IMR-90 (cell line): ENCODE measurements at regions not wholly inside any gene's neighbourhood (a gene's known extent, or its start where the extent isn't known, plus 50 kb on each side); places are given as distances from the start of the nearest gene placed in this dataset.
"Not testable (repeated sequence)": the region's sequence is repeated elsewhere in the genome, so short reads cannot be mapped to it uniquely, and the experiment has no call there.

Experiments used
- ATAC-seq: fragments of 200-7000 bp; cut with Tn5 transposase; 2 replicates; pipeline ENCODE4 v1.9.1; 2020; ENCODE audit warnings: low read depth, mild to moderate bottlenecking, moderate library complexity
- BruUV-seq: library from RNA; stranded (reverse); fragments of 400-500 nt; replicated peaks from 2 replicates; lab custom pipeline; 2021; lab: Mats Ljungman, UMichigan
- CTCF ChIA-PET: fragments of 300-600 bp; formaldehyde crosslinking; extraction: SDS; loops from one replicate; lab custom pipeline; 2021; ENCODE audit warnings: antibody characterized with exemption; lab: Yijun Ruan, JAX
- POLR2A ChIA-PET: fragments of 300-600 bp; sonication (Branson Sonifier 250); formaldehyde crosslinking; loops from one replicate; lab custom pipeline; 2022; ENCODE audit warnings: antibody characterized with exemption; ENCODE audit not compliant: unreplicated experiment; lab: Charles Lee
- DNase-seq: peaks from one replicate; pipeline ENCODE4 v3.0.0; 2013
- H2AFZ ChIP-seq: replicated peaks from 2 replicates; pipeline ENCODE3; 2013; ENCODE audit warnings: low read length, mild to moderate bottlenecking; ENCODE audit not compliant: poor library complexity
- H2AK5ac ChIP-seq: 2 replicates; pipeline ENCODE4 v1.6.1; 2013; ENCODE audit warnings: low read depth, low read length, inconsistent platforms
- H2AK9ac ChIP-seq: replicated peaks from 2 replicates; pipeline ENCODE3; 2013; ENCODE audit warnings: mild to moderate bottlenecking, low read depth, low read length, moderate library complexity; ENCODE audit not compliant: poor library complexity
- H2BK120ac ChIP-seq: 2 replicates; pipeline ENCODE4 v1.6.1; 2013; ENCODE audit warnings: low read depth, low read length, inconsistent platforms
- H2BK15ac ChIP-seq: 3 replicates; pipeline ENCODE4 v1.6.1; 2013; ENCODE audit warnings: low read depth, low read length, inconsistent platforms
- H2BK20ac ChIP-seq: 2 replicates; pipeline ENCODE4 v1.6.1; 2013; ENCODE audit warnings: low read depth, mild to moderate bottlenecking, inconsistent platforms, low read length, moderate library complexity
- H2BK5ac ChIP-seq: 2 replicates; pipeline ENCODE4 v1.6.1; 2013; ENCODE audit warnings: mild to moderate bottlenecking, low read depth, low read length, inconsistent platforms; ENCODE audit not compliant: poor library complexity, severe bottlenecking
- H3K14ac ChIP-seq: replicated peaks from 2 replicates; pipeline ENCODE4 v1.6.1; 2013; ENCODE audit warnings: low read depth, low read length, inconsistent platforms
- H3K18ac ChIP-seq: 2 replicates; pipeline ENCODE4 v1.6.1; 2013; ENCODE audit warnings: low read depth, low read length, control low read depth
- H3K23ac ChIP-seq: 2 replicates; pipeline ENCODE4 v1.6.1; 2013; ENCODE audit warnings: low read depth, low read length, inconsistent platforms
- H3K27ac ChIP-seq: 2 replicates; pipeline ENCODE4 v1.5.1; 2013; ENCODE audit warnings: mild to moderate bottlenecking, control low read depth, low read length; ENCODE audit not compliant: insufficient read depth
- H3K27me3 ChIP-seq: 2 replicates; pipeline ENCODE4 v1.6.1; 2013; ENCODE audit warnings: low read length; ENCODE audit not compliant: control insufficient read depth, insufficient read depth
- H3K36me3 ChIP-seq: 2 replicates; pipeline ENCODE4 v1.6.1; 2013; ENCODE audit warnings: low read length, mixed read lengths; ENCODE audit not compliant: control insufficient read depth, insufficient read depth
- H3K4ac ChIP-seq: 2 replicates; pipeline ENCODE4 v1.6.1; 2013; ENCODE audit warnings: low read depth, low read length, inconsistent platforms
- H3K4me1 ChIP-seq: 2 replicates; pipeline ENCODE4 v1.6.1; 2013; ENCODE audit warnings: low read length, mixed read lengths; ENCODE audit not compliant: control insufficient read depth, insufficient read depth
- H3K4me2 ChIP-seq: 2 replicates; pipeline ENCODE4 v1.6.1; 2013; ENCODE audit warnings: low read depth, mild to moderate bottlenecking, control low read depth, low read length, moderate library complexity
- H3K4me3 ChIP-seq: 2 replicates; pipeline ENCODE4 v1.5.1; 2013; ENCODE audit warnings: low read depth, mild to moderate bottlenecking, control low read depth, low read length, moderate library complexity; ENCODE audit not compliant: insufficient read depth
- H3K56ac ChIP-seq: 2 replicates; pipeline ENCODE4 v1.6.1; 2013; ENCODE audit warnings: low read length, inconsistent platforms; ENCODE audit not compliant: insufficient read depth; ENCODE audit errors: extremely low read depth
- H3K79me1 ChIP-seq, 2 experiments: 2 replicates each; pipeline ENCODE4 v1.6.1; 2013; ENCODE audit warnings: low read length in 2 of 2, inconsistent platforms in 1 of 2, low read depth in 1 of 2
- H3K9ac ChIP-seq: 2 replicates; pipeline ENCODE4 v1.6.1; 2013; ENCODE audit warnings: low read depth, low read length, control low read depth
- H3K9me1 ChIP-seq: 2 replicates; pipeline ENCODE4 v1.6.1; 2013; ENCODE audit warnings: low read length, inconsistent platforms; ENCODE audit not compliant: insufficient read depth
- H3K9me3 ChIP-seq: 2 replicates; pipeline ENCODE4 v1.6.1; 2013; ENCODE audit warnings: low read length; ENCODE audit not compliant: control insufficient read depth, insufficient read depth
- H4K20me1 ChIP-seq: 2 replicates; pipeline ENCODE4 v1.6.1; 2013; ENCODE audit warnings: low read length, inconsistent platforms; ENCODE audit not compliant: insufficient read depth
- H4K5ac ChIP-seq: 2 replicates; pipeline ENCODE4 v1.6.1; 2013; ENCODE audit warnings: mild to moderate bottlenecking, low read depth, low read length, control low read depth
- H4K8ac ChIP-seq, 2 experiments: 2 replicates each; pipeline ENCODE4 v1.6.1; 2013; ENCODE audit warnings: low read depth in 2 of 2, low read length in 2 of 2, control low read depth in 1 of 2, inconsistent platforms in 1 of 2
- H4K91ac ChIP-seq: 2 replicates; pipeline ENCODE4 v1.6.1; 2013; ENCODE audit warnings: low read depth, low read length, inconsistent platforms; ENCODE audit not compliant: insufficient read depth
- BHLHE40 ChIP-seq: fragments of 150-350 bp; IDR thresholded peaks from 2 replicates; pipeline ENCODE4 v1.6.1; 2016; ENCODE audit warnings: mild to moderate bottlenecking, low read depth, low read length
- CEBPB ChIP-seq: IDR thresholded peaks from 2 replicates; pipeline ENCODE4 v1.6.1; 2012; ENCODE audit warnings: low read depth, low read length, improper control_type of control experiment
- CTCF ChIP-seq: conservative IDR thresholded peaks from 2 replicates; pipeline ENCODE4 v1.5.1; 2012; ENCODE audit warnings: mild to moderate bottlenecking, low read depth, low read length, improper control_type of control experiment
- FOS ChIP-seq: fragments of 150-350 bp; IDR thresholded peaks from 2 replicates; pipeline ENCODE4 v1.6.1; 2016; ENCODE audit warnings: low read depth, low read length
- MXI1 ChIP-seq: IDR thresholded peaks from 2 replicates; pipeline ENCODE4 v1.6.1; 2012; ENCODE audit warnings: low read depth, mild to moderate bottlenecking, low read length, moderate library complexity, borderline replicate concordance
- RCOR1 ChIP-seq: IDR thresholded peaks from 2 replicates; pipeline ENCODE4 v1.6.1; 2012; ENCODE audit warnings: mild to moderate bottlenecking, low read length, improper control_type of control experiment; ENCODE audit not compliant: insufficient replicate concordance
- SMC3 ChIP-seq: fragments of 150-350 bp; IDR thresholded peaks from 2 replicates; pipeline ENCODE4 v1.6.1; 2016; ENCODE audit warnings: low read depth, mild to moderate bottlenecking, antibody characterized with exemption, low read length, moderate library complexity
- WGBS, 2 experiments: methylation state at CpG; one replicate each; pipeline versions ENCODE4 v1.1.5 to v1.1.7; 2013; ENCODE audit warnings: missing lambda C conversion rate in 2 of 2; ENCODE audit not compliant: insufficient read length in 1 of 2; ENCODE audit errors: extremely low coverage in 2 of 2; 5-methylcytosine and 5-hydroxymethylcytosine counted together
- dilution Hi-C: fragments of 300-500 bp; cut with HindIII; formaldehyde crosslinking; loops from one replicate; pipeline ENCODE4 v1.14.3; 2018; ENCODE audit warnings: low sequenced_read_pairs; ENCODE audit not compliant: unreplicated experiment
- in situ Hi-C: fragments of 300-500 bp; cut with MboI; formaldehyde crosslinking; loops from 3 replicates; pipeline ENCODE4 v1.14.3; 2019; ENCODE audit warnings: low sequenced_read_pairs, inconsistent platforms, mixed read lengths
- intact Hi-C: fragments of 100-400 bp; cut with micrococcal nuclease; formaldehyde crosslinking; loops from 2 replicates; pipeline ENCODE4 v1.10.0; 2022

- TF ChIP-seq SMC3 (no peak), CTCF (no peak), BHLHE40 (no peak), MXI1 (no peak), RCOR1 (no peak), CEBPB (no peak), FOS (no peak)
- Histone ChIP-seq H3K4ac (no peak overlapping the region), H4K91ac (no peak overlapping the region), H2BK120ac (no peak overlapping the region), H4K20me1 (no peaks in the 10 kb centered on the region), H2BK20ac (no peak overlapping the region), H2AK5ac (no peak overlapping the region), H3K18ac (no peak overlapping the region), H3K36me3 (no peaks in the 10 kb centered on the region), H3K27me3 (no peaks in the 10 kb centered on the region), H3K27ac (no peak overlapping the region), H3K56ac (no peak overlapping the region), H3K14ac (no peak overlapping the region), H4K8ac (no peak overlapping the region), H3K79me1 (no peaks in the 10 kb centered on the region), H2AK9ac (no peak overlapping the region), H3K4me1 (no peaks in the 10 kb centered on the region), H2BK15ac (no peak overlapping the region), H3K4me3 (no peak overlapping the region), H3K4me2 (no peak overlapping the region), H2AFZ (no peak overlapping the region), H2BK5ac (no peak overlapping the region), H3K9ac (no peak overlapping the region), H3K9me3 (no peaks in the 10 kb centered on the region), H3K9me1 (no peaks in the 10 kb centered on the region), H4K5ac (no peak overlapping the region), H3K23ac (no peak overlapping the region)
- ChIA-PET POLR2A (no interaction called here), CTCF (no interaction called here)
- WGBS, 2 experiments, result no CpG with 5 or more reads among the region's 5 CpGs
- dilution Hi-C loops, result no loop called here
- DNase-seq (no peak), ATAC-seq (no peak)
- in situ Hi-C loops, result no loop called here
- BruUV-seq, result no TSS peak
- intact Hi-C loops, result no loop called here
Measured at GRCh38 chrX:93242897-93243296, 430.5 kb downstream of the NAP1L3 start.

GRCh38 chrX:93235494-93236256 lies 437.7 kb downstream of the NAP1L3 start:
- H2BK15ac ChIP-seq, H2BK120ac ChIP-seq, CTCF ChIA-PET, ATAC-seq, H3K18ac ChIP-seq, DNase-seq, H2AK5ac ChIP-seq, intact Hi-C loops, POLR2A ChIA-PET, BruUV-seq, dilution Hi-C loops, H3K4ac ChIP-seq, H3K56ac ChIP-seq, H3K9me1 ChIP-seq, H3K9me3 ChIP-seq, H3K36me3 ChIP-seq, H2BK5ac ChIP-seq, H3K79me1 ChIP-seq, H3K27me3 ChIP-seq, H3K9ac ChIP-seq, H3K27ac ChIP-seq, H4K20me1 ChIP-seq, H2AK9ac ChIP-seq, H3K14ac ChIP-seq, H2AFZ ChIP-seq, H3K23ac ChIP-seq, H4K5ac ChIP-seq, H4K91ac ChIP-seq, in situ Hi-C loops, H3K4me2 ChIP-seq, H2BK20ac ChIP-seq, H3K4me3 ChIP-seq, H3K4me1 ChIP-seq, H4K8ac ChIP-seq: not testable (repeated sequence)
- WGBS, 2 experiments, result 55% methylated on average over 2 of the region's 32 CpGs; no CpG with 5 or more reads in 1 of the 2 experiments
